22Rv1 (cell line): ENCODE measurements at regions not wholly inside any gene's neighbourhood (a gene's known extent, or its start where the extent isn't known, plus 50 kb on each side); places are given as distances from the start of the nearest gene placed in this dataset.
"Not testable (repeated sequence)": the region's sequence is repeated elsewhere in the genome, so short reads cannot be mapped to it uniquely, and the experiment has no call there.

ENCODE experiments used
- H3K27ac ChIP-seq: fragments of 450-650 bp; 2 replicates; pipeline ENCODE4 v1.5.1; 2017
- CTCF ChIP-seq: fragments of 450-650 bp; IDR thresholded peaks from 2 replicates; pipeline ENCODE4 v1.5.1; 2017; ENCODE audit warnings: mild to moderate bottlenecking
- ZFX ChIP-seq: fragments of 450-650 bp; IDR thresholded peaks from 2 replicates; pipeline ENCODE4 v1.6.1; 2017; ENCODE audit warnings: antibody characterized with exemption, borderline replicate concordance

GRCh38 chr6:53428886-53429285, 80.1 kb upstream of the ELOVL5 start:
- TF ChIP-seq CTCF, result no peak
- no peak for TF ChIP-seq ZFX

GRCh38 chr6:53426667-53427270, 78.0 kb upstream of the ELOVL5 start:
- H3K27ac ChIP-seq, result no peak overlapping the region
- TF ChIP-seq CTCF (no peak), ZFX (no peak)

More at GRCh38 chr6:53428886-53429285, 80.1 kb upstream of the ELOVL5 start:
- no peak overlapping the region for H3K27ac ChIP-seq

DNA sequence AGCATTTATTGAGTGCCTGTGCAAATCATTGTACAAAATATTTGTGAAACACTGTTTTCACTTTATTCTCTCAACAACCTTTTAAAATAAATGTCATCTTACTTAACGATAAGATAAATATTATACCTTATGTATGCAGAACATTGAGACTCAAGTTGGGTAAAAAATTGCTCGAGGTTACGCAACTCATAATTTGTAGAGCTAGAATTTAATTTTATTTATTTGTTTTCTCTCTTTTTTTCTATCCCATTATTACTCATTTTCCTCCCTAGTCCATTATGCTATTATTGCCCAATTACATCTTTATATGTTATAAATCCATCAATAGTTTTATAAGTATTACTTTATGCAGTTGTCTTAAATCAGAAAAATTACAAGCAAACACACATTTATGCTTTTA, 77.4 kb upstream of the ELOVL5 start:
- TF ChIP-seq ZFX (no peak), CTCF (no peak)
- no peak overlapping the region for H3K27ac ChIP-seq

DNA sequence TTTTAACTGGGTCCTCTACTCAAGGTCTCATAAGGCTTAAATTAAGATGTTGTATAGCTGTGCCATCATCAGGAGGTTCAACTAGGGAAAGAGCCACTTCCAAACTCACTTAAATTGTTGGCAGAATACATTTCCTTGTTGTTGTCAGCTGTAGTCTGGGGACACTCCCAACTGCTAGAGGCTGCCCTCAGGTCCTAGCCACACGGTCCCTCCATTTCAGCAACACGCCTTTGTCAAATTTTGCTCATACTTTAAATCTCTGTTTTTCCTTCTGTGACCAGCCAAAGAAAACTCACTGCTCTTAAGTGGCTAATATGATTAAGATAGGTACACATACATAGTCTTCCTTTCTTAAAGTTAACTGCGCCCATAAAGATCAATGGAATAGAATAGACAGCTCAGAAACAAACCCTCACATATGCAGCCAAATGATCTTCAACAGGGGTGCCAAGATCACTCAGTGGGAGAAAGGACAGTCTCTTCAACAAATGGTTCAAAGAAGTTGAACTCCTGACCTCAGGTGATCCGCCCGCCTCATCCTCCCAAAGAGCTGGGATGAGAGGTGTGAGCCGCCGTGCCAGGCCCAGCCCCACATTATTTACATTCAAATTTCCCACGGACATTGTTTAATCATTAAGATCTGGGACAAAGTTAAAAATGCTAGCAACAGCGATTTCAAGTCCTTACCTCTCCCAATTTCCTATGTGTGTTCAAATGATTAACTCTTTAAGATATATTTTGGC, 76.4 kb upstream of the ELOVL5 start:
- TF ChIP-seq CTCF (no peak), ZFX (no peak)
- H3K27ac ChIP-seq, result no peak overlapping the region

- H3K27ac ChIP-seq, result no peak overlapping the region
- TF ChIP-seq ZFX (no peak), CTCF (no peak)
Measured at GRCh38 chr6:53424300-53424699, 75.5 kb upstream of the ELOVL5 start.

DNA sequence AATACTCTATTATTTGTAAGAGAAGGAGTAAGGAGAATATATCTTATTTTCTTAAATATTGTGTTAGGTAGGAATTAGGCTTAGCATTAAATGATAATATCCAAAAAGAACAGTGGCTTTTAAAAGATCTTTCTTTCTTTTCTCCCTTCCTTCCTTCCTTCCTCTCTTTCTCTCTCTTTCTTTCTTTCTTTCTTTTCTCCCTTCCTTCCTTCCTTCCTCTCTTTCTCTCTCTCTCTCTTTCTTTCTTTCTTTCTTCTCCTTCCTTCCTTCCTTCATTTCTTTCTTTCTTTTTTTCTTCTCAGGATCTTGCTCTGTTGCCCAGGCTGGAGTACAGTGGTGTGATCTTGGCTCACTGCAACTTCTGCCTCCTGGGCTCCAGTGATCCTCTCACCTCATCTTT, 74.8 kb upstream of the ELOVL5 start:
- not testable (repeated sequence) for H3K27ac ChIP-seq

DNA sequence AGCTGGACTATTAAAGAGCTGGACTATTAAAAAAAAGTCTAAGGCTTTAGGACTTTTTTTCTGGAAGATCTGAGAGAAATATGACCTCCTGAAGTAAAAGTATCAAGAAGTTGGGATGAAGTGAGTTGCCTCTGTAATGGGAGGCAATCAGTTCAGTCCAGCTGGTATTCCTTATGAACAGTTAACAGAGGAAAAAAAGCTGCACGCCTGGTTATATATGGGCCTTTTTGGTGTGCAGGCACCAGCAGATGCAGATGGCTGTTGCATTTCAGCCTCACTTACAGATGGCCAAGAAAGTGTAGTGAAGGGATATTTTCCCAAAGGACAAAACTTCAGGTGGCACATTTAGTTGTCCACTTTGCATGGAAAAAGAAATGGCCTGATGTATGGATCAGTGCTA, 70.3 kb upstream of the ELOVL5 start:
- TF ChIP-seq CTCF, result no peak
- no peak for TF ChIP-seq ZFX
- H3K27ac ChIP-seq, result no peak overlapping the region
